Hepatocyte (in vitro differentiated cells): ENCODE measurements at regions not wholly inside any gene's neighbourhood (a gene's known extent, or its start where the extent isn't known, plus 50 kb on each side); places are given as distances from the start of the nearest gene placed in this dataset.
"Not testable (repeated sequence)": the region's sequence is repeated elsewhere in the genome, so short reads cannot be mapped to it uniquely, and the experiment has no call there.

Experiments
- DNase-seq: peaks from one replicate; pipeline ENCODE4 v3.0.0-alpha.2; 2016; ENCODE audit warnings: low spot score
- H2AFZ ChIP-seq: fragments of 200-600 bp; sonication (generic); 2 replicates; pipeline ENCODE4 v1.6.0; 2016; ENCODE audit warnings: antibody characterized with exemption, mild to moderate bottlenecking
- H3K27ac ChIP-seq: fragments of 200-600 bp; sonication (generic); 2 replicates; pipeline ENCODE4 v1.5.1; 2016; ENCODE audit warnings: mild to moderate bottlenecking
- H3K27me3 ChIP-seq: fragments of 200-600 bp; sonication (generic); 2 replicates; pipeline ENCODE4 v1.6.1; 2016
- H3K36me3 ChIP-seq: fragments of 200-600 bp; sonication (generic); replicated peaks from 2 replicates; pipeline ENCODE4 v1.5.1; 2016; ENCODE audit warnings: low read depth; ENCODE audit not compliant: insufficient read depth
- H3K4me1 ChIP-seq: fragments of 200-600 bp; sonication (generic); 2 replicates; pipeline ENCODE4 v1.5.1; 2016; ENCODE audit warnings: mild to moderate bottlenecking, moderate library complexity; ENCODE audit not compliant: insufficient read depth
- H3K4me2 ChIP-seq: fragments of 200-600 bp; sonication (generic); 2 replicates; pipeline ENCODE4 v1.6.0; 2016
- H3K4me3 ChIP-seq: fragments of 200-600 bp; sonication (generic); 2 replicates; pipeline ENCODE4 v1.5.1; 2016; ENCODE audit warnings: mild to moderate bottlenecking
- H3K79me2 ChIP-seq: fragments of 200-600 bp; sonication (generic); 2 replicates; pipeline ENCODE4 v1.6.0; 2017; ENCODE audit warnings: mild to moderate bottlenecking
- H3K9me2 ChIP-seq: fragments of 200-600 bp; sonication (generic); replicated peaks from 2 replicates; pipeline ENCODE4 v1.6.0; 2017; ENCODE audit warnings: mild to moderate bottlenecking; ENCODE audit not compliant: insufficient read depth
- H3K9me3 ChIP-seq: fragments of 200-600 bp; sonication (generic); 2 replicates; pipeline ENCODE4 v1.5.1; 2016; ENCODE audit warnings: low read depth, mild to moderate bottlenecking
- H4K20me1 ChIP-seq: fragments of 200-600 bp; sonication (generic); 2 replicates; pipeline ENCODE4 v1.6.0; 2016; ENCODE audit warnings: mild to moderate bottlenecking; ENCODE audit not compliant: insufficient read depth, poor library complexity, severe bottlenecking
- EZH2 ChIP-seq: fragments of 200-600 bp; sonication (generic); IDR thresholded peaks from 2 replicates; pipeline ENCODE4 v1.6.1; 2016; ENCODE audit warnings: antibody characterized with exemption, mild to moderate bottlenecking, borderline replicate concordance
- EZH2phosphoT487 ChIP-seq: fragments of 200-600 bp; sonication (generic); IDR thresholded peaks from one replicate; pipeline ENCODE4 v1.6.1; 2018; ENCODE audit warnings: antibody characterized with exemption, mild to moderate bottlenecking, low read depth, moderate library complexity; ENCODE audit not compliant: unreplicated experiment, severe bottlenecking
- WGBS: methylation state at CpG from one replicate; pipeline ENCODE4 v1.1.6; 2016; ENCODE audit warnings: low lambda C conversion rate; ENCODE audit errors: missing lambda C conversion rate; 5-methylcytosine and 5-hydroxymethylcytosine counted together
- TF ChIP-seq, protein P1 (sequence below): fragments of 200-600 bp; sonication (generic); IDR thresholded peaks from 2 replicates; pipeline ENCODE4 v1.5.1; 2016; ENCODE audit warnings: antibody characterized with exemption, mild to moderate bottlenecking; ENCODE audit not compliant: poor library complexity

DNA sequence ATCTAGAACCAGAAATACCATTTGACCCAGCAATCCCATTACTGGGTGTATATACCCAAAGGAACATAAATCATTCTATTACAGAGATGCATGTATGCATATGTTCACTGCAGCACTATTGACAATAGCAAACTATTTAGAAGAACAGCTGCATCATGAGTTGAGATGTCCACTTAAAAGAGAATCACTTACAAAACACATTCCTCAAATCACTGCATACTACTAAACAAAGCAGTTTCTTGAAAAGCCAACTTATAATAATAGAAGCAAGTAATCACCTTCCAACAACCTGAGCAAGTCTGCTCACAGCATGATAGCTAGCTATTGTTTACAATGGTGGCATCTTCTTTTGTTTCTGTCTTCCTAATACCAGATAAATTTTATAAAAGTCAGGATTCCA lies 454.7 kb upstream of the ADAMTS9 start:
- H2AFZ ChIP-seq = no peak overlapping the region
- no peak for TF ChIP-seq EZH2phosphoT487
- TF ChIP-seq, protein P1, sequence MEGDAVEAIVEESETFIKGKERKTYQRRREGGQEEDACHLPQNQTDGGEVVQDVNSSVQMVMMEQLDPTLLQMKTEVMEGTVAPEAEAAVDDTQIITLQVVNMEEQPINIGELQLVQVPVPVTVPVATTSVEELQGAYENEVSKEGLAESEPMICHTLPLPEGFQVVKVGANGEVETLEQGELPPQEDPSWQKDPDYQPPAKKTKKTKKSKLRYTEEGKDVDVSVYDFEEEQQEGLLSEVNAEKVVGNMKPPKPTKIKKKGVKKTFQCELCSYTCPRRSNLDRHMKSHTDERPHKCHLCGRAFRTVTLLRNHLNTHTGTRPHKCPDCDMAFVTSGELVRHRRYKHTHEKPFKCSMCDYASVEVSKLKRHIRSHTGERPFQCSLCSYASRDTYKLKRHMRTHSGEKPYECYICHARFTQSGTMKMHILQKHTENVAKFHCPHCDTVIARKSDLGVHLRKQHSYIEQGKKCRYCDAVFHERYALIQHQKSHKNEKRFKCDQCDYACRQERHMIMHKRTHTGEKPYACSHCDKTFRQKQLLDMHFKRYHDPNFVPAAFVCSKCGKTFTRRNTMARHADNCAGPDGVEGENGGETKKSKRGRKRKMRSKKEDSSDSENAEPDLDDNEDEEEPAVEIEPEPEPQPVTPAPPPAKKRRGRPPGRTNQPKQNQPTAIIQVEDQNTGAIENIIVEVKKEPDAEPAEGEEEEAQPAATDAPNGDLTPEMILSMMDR = no peak
- TF ChIP-seq EZH2 = no peak
- H3K27me3 ChIP-seq = no peaks in the 10 kb centered on the region

DNA sequence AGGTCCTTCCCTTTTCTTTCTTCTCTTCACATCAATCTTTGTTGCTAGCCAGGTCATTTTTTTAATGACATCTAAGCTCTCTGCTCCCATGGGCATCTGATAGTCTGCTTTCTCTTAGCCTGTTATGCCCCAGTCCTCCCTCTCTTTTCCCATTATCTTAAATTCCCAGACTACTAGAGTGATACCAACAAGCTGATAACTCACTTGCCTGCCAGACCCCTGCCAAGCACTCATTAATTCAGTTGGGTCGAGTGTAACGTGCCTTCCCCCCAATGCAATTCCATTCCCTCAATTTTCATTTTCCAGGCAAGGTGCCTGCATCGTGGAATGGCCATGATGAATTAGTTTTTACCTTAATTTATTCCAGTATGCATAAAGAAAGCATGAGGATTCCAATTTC lies 450.8 kb upstream of the ADAMTS9 start:
- H4K20me1 ChIP-seq = no peaks in the 10 kb centered on the region
- WGBS = 51% methylated on average over 3 of the region's 3 CpGs
- no peaks in the 10 kb centered on the region for H3K27me3 ChIP-seq
- H3K9me3 ChIP-seq = no peaks in the 10 kb centered on the region
- H3K4me3 ChIP-seq = no peak overlapping the region
- H3K79me2 ChIP-seq = no peaks in the 10 kb centered on the region
- H3K4me1 ChIP-seq = no peaks in the 10 kb centered on the region
- no peaks in the 10 kb centered on the region for H3K9me2 ChIP-seq
- no peak overlapping the region for H2AFZ ChIP-seq
- no peaks in the 10 kb centered on the region for H3K36me3 ChIP-seq
- TF ChIP-seq, protein P1 = no peak
- TF ChIP-seq EZH2 (no peak), EZH2phosphoT487 (no peak)
- H3K4me2 ChIP-seq = no peak overlapping the region
- H3K27ac ChIP-seq = no peak overlapping the region
- no peak for DNase-seq

More for the DNA sequence above, 454.7 kb upstream of the ADAMTS9 start:
- H4K20me1 ChIP-seq = no peaks in the 10 kb centered on the region
- H3K4me2 ChIP-seq = no peak overlapping the region
- H3K79me2 ChIP-seq = no peaks in the 10 kb centered on the region
- H3K36me3 ChIP-seq = no peaks in the 10 kb centered on the region
- H3K27ac ChIP-seq = no peak overlapping the region
- no peak overlapping the region for H3K4me3 ChIP-seq
- H3K9me2 ChIP-seq = no peaks in the 10 kb centered on the region
- no peak for DNase-seq
- no peaks in the 10 kb centered on the region for H3K9me3 ChIP-seq
- peaks cover 7% of the 10 kb centered on the region for H3K4me1 ChIP-seq

DNA sequence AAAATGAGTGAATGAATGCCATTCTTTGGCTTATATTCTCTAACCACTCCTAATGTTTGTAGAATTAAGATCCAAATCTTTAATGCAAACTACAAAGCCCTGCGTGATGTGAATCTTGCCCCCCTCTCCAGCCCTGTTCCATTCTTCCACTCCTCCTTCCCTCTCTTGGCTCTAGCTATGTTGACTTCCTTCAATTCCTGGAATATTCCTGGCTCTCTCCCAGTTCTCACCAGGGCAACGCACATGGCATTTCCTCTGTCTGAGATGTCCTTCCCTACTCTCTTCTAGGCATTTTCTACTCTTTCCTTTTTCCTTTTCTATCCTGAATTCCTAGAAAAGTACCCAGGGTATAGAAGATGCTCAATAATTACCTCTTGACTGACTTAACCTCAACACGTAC lies 446.0 kb upstream of the ADAMTS9 start:
- H3K4me1 ChIP-seq, H3K36me3 ChIP-seq, H3K4me3 ChIP-seq, H3K9me2 ChIP-seq, H3K27me3 ChIP-seq, H3K27ac ChIP-seq, DNase-seq, H3K4me2 ChIP-seq, H3K79me2 ChIP-seq, H4K20me1 ChIP-seq, H2AFZ ChIP-seq, H3K9me3 ChIP-seq: not testable (repeated sequence)
- WGBS = 86% methylated on average over 3 of the region's 3 CpGs

DNA sequence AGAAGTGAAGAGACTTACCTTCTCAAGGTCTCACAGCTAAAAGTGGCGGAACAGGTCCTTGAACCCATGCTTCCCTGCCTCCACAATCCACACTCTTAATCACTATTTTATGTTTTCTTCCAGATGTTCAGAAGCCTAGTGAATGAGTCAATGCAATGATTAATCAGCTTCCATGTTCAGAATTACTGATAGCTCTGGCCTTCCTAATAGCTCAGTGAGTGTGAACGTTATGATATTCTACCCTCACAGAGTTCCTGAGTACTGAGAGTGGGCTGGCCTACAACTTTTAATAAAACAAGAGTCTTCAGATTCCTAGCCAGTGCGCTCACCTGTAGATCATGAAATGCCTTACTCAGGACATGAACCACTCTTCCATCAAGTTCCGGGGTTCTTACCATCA lies 443.0 kb upstream of the ADAMTS9 start:
- Histone ChIP-seq H3K79me2 (no peaks in the 10 kb centered on the region), H3K27ac (no peak overlapping the region), H4K20me1 (no peaks in the 10 kb centered on the region), H3K27me3 (no peaks in the 10 kb centered on the region), H3K9me2 (no peaks in the 10 kb centered on the region), H3K4me3 (no peak overlapping the region), H3K4me1 (no peaks in the 10 kb centered on the region), H3K36me3 (no peaks in the 10 kb centered on the region), H3K4me2 (no peak overlapping the region), H2AFZ (no peak overlapping the region), H3K9me3 (no peaks in the 10 kb centered on the region)
- TF ChIP-seq EZH2 (no peak), EZH2phosphoT487 (no peak)
- TF ChIP-seq, protein P1 = no peak
- DNase-seq = no peak
- 86% methylated on average over 4 of the region's 4 CpGs for WGBS
